Chondrocyte (in vitro differentiated cells): ENCODE measurements at regions not wholly inside any gene's neighbourhood (a gene's known extent, or its start where the extent isn't known, plus 50 kb on each side); places are given as distances from the start of the nearest gene placed in this dataset.

Experiments
- DNase-seq: peaks from one replicate; pipeline ENCODE4 v3.0.0; 2021; ENCODE audit warnings: mixed read lengths, low spot score
- H3K27ac Mint-ChIP-seq: one replicate; pipeline ENCODE4 v1.8.0; 2021; ENCODE audit warnings: mild to moderate bottlenecking, moderate library complexity, mixed read lengths; ENCODE audit not compliant: unreplicated experiment
- H3K27me3 Mint-ChIP-seq: 2 replicates; pipeline ENCODE4 v1.8.0; 2021; ENCODE audit warnings: low read depth, mixed read lengths
- H3K36me3 Mint-ChIP-seq: 2 replicates; pipeline ENCODE4 v1.8.0; 2021; ENCODE audit warnings: low read depth, mixed read lengths
- H3K4me1 Mint-ChIP-seq: 2 replicates; pipeline ENCODE4 v1.8.0; 2021; ENCODE audit warnings: low read depth, mild to moderate bottlenecking, mixed read lengths
- H3K4me3 Mint-ChIP-seq: one replicate; pipeline ENCODE4 v1.8.0; 2021; ENCODE audit warnings: mild to moderate bottlenecking, moderate library complexity, mixed read lengths; ENCODE audit not compliant: unreplicated experiment
- H3K9me3 Mint-ChIP-seq: 2 replicates; pipeline ENCODE4 v1.8.0; 2021; ENCODE audit warnings: low read depth, mixed read lengths
- TF ChIP-seq, protein P1 (sequence below): fragments of 200-600 bp; sonication (generic); IDR thresholded peaks from 2 replicates; pipeline ENCODE4 v1.5.0; 2021; ENCODE audit warnings: antibody characterized with exemption, mild to moderate bottlenecking, moderate library complexity

DNA sequence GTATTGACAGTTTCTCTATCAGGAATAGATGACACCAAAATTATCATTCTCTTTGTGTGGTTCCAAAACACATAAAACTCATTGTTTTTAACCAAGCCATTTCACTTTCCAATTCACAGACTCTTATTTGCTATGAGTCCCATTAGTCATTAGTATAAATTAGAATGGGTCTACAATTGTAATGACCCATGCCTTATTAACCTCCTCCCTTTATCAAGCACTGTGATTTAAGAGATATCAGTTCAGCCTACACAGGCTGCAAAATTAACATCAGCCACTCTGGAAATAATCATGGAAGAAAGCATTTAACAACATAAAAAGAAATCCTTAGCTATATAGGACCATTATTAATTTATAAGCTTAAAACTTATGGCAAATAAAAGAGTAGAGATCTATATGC, 440.6 kb downstream of the GBE1 start:
- H3K27me3 Mint-ChIP-seq: no peaks in the 10 kb centered on the region
- TF ChIP-seq, protein P1, sequence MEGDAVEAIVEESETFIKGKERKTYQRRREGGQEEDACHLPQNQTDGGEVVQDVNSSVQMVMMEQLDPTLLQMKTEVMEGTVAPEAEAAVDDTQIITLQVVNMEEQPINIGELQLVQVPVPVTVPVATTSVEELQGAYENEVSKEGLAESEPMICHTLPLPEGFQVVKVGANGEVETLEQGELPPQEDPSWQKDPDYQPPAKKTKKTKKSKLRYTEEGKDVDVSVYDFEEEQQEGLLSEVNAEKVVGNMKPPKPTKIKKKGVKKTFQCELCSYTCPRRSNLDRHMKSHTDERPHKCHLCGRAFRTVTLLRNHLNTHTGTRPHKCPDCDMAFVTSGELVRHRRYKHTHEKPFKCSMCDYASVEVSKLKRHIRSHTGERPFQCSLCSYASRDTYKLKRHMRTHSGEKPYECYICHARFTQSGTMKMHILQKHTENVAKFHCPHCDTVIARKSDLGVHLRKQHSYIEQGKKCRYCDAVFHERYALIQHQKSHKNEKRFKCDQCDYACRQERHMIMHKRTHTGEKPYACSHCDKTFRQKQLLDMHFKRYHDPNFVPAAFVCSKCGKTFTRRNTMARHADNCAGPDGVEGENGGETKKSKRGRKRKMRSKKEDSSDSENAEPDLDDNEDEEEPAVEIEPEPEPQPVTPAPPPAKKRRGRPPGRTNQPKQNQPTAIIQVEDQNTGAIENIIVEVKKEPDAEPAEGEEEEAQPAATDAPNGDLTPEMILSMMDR: no peak
- no peaks in the 10 kb centered on the region for H3K4me1 Mint-ChIP-seq
- H3K36me3 Mint-ChIP-seq: no peaks in the 10 kb centered on the region
- H3K27ac Mint-ChIP-seq: no peak overlapping the region
- DNase-seq: no peak
- H3K4me3 Mint-ChIP-seq: no peak overlapping the region
- H3K9me3 Mint-ChIP-seq: no peaks in the 10 kb centered on the region

DNA sequence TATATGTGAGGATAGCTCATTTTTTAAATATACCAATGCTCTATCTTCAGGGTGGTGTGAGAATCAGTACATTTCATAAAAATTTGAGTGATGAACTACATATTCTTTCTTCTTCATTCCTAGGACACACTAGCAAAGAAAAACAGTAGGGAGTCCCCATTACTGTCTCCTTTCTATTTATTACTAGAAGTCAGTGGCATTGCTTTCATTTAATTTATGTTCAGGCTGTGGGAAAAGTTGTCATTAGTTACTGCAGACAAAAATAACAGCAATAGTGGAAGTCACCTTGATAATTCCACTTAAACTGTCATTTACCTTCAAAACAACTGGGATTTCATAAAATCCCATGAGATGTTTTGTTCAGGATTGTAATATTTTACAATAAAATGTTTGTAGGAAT, 446.4 kb downstream of the GBE1 start:
- TF ChIP-seq, protein P1: no peak
- no peaks in the 10 kb centered on the region for H3K4me1 Mint-ChIP-seq
- H3K9me3 Mint-ChIP-seq: no peaks in the 10 kb centered on the region
- no peak overlapping the region for H3K4me3 Mint-ChIP-seq
- no peak overlapping the region for H3K27ac Mint-ChIP-seq
- DNase-seq: no peak
- no peaks in the 10 kb centered on the region for H3K36me3 Mint-ChIP-seq
- H3K27me3 Mint-ChIP-seq: no peaks in the 10 kb centered on the region

DNA sequence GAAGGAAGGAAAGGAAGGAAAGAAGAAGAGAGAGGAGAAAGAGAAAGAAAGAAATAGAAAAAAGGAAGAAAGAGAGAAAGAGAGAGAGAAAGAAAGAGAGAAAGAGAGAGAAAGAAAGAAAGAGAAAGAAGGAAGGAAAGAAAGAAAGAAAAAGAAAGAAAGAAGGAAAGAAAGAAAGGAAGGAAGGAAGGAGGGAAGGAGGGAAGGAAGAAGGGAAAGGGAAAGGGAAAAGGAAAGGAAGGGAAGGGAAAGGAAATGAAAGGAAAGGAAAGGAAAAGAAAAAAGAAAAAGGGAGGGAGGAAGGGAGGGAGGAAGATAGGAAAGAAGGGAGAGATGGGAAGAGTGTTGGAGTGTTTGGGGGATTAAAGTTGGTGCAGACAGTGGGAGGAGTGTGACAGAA, 450.1 kb downstream of the GBE1 start:
- Mint-ChIP-seq H3K4me3 (no peak overlapping the region), H3K36me3 (no peaks in the 10 kb centered on the region), H3K27ac (no peak overlapping the region), H3K27me3 (no peaks in the 10 kb centered on the region), H3K9me3 (no peaks in the 10 kb centered on the region), H3K4me1 (no peaks in the 10 kb centered on the region)
- TF ChIP-seq, protein P1: no peak
- no peak for DNase-seq

DNA sequence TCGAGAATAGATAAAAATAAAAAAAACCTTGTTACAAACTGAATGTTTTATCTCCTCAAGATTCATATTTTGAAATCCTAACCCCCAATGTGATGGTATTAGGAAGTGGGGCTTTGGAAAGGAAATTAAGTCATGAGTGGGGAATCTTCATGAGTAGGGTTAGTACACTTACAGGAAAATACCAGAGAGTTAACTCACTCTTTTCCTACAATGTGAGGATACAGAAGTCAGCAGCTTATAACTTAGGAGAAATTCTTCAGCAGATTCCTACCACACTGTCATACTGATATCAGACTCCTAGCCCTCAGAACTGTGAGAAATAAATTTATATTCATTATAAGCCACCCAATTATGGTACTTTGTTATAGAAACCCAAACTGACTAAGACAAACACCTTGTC, 453.1 kb downstream of the GBE1 start:
- H3K9me3 Mint-ChIP-seq: no peaks in the 10 kb centered on the region
- no peaks in the 10 kb centered on the region for H3K36me3 Mint-ChIP-seq
- H3K4me1 Mint-ChIP-seq: no peaks in the 10 kb centered on the region
- DNase-seq: no peak
- TF ChIP-seq, protein P1: no peak
- H3K27ac Mint-ChIP-seq: no peak overlapping the region
- H3K4me3 Mint-ChIP-seq: no peak overlapping the region
- no peaks in the 10 kb centered on the region for H3K27me3 Mint-ChIP-seq

DNA sequence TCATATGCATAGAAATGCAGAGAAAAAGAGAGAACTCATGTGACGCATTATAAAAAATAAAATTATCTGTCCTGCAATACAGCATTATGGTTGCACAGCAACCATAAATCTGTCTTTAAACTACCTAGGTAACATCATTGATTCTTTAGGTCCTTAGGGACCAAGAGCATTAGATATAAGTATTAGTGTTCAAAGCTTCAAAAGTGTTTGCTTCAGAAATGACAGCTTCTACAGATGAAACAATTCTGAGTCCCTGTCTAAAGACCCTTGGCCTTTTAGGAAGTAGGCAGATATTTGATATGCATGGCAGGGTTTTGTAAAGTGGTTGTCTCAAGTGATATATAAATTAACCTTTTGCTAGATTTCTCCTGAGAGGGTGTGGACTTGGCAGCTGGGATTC, 454.2 kb downstream of the GBE1 start:
- DNase-seq: no peak
- Mint-ChIP-seq H3K9me3 (no peaks in the 10 kb centered on the region), H3K27ac (no peak overlapping the region), H3K4me1 (no peaks in the 10 kb centered on the region), H3K4me3 (no peak overlapping the region), H3K27me3 (no peaks in the 10 kb centered on the region), H3K36me3 (no peaks in the 10 kb centered on the region)
- TF ChIP-seq, protein P1: no peak
